ENCODE measurements at regions not wholly inside any gene's neighbourhood (a gene's known extent, or its start where the extent isn't known, plus 50 kb on each side); places are given as distances from the start of the nearest gene placed in this dataset.

DNA sequence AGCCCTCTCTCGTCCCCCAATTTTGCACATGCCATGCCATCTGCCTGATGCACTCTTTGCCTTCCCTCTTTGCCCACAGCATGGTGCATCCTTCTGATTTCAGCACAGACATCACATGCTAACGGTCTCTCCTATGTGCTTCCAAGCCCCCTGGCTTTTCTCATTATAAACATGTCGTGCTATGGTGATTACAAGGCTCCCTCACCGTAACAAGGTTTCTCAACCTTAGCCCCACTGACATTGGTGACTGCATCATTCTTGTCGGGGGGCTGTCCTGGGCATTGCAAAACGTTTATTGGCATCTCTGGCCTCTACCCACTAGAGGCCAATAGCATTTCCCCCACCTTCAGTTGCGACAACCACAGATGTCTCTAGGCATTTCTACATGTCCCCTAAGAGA lies 187.2 kb downstream of the TFAP2C start:
- no peaks in the 10 kb centered on the region for H3K36me3 ChIP-seq
- DNase-seq (ENCODE audit: extremely low spot score), result no peak
- no peak overlapping the region for H3K4me3 ChIP-seq
- no peak for TF ChIP-seq POLR2A (IDR thresholded peaks at IDR 0.05; ENCODE audit: low read depth)
- TF ChIP-seq EP300 (IDR thresholded peaks at IDR 0.05), result no peak
- WGBS, result 53% methylated on average over 6 of the region's 7 CpGs
- intact Hi-C loops (cut with DNase I), result no loop called here
- H3K27ac ChIP-seq (replicated peaks in 1 of 4), result no peak overlapping the region
- H3K4me1 ChIP-seq, result no peaks in the 10 kb centered on the region
- peaks cover 0 to 35% (median 0%) of the 10 kb centered on the region in 4 donors for H3K27me3 ChIP-seq
- no peaks in the 10 kb centered on the region for H3K9me3 ChIP-seq

DNA sequence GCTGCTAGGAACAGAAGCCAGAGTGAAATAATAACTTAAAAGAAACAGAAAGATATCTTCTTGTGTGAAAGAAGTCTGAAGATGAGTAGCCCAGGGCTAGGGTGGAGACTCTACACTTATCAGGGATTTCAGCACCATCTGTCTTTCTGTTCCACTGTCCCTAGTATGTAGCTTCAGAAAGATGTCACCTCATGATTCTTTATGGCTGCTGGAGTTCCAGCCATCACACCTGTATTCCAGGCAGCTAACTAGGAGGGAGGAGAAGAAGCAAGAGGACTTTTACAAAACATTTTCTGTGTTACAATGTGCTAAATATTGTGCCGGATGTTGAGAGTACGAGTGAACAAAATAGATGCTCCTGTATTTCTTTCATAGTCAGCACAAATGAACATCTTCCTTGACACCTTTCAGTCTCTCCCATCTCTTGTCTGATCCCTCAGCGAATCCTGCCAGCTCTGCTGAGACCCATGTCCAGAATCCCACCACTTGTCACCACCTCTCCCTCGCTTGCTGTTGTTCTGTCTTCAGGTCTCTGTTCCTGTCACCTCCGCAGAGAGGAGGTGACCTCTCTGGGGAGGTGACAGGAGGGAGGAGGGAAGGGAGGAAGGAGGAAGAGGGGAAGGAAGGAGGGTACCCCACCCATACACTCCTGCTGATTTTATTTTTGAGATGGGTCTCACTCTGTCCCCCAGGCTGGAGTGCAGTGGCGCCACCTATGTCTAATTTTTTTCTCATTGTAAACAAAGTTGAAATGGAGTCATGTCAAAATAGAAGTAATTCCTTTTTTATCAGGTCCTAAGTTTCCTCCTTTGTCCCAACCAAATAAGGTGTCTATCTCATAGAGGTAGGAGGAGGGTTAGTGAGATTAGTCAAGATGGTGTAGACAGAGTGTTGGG lies 188.9 kb downstream of the TFAP2C start:
- H3K36me3 ChIP-seq, result no peaks in the 10 kb centered on the region
- peaks cover 0 to 50% (median 0%) of the 10 kb centered on the region in 4 donors for H3K27me3 ChIP-seq
- H3K27ac ChIP-seq (replicated peaks in 1 of 4), result no peak overlapping the region
- intact Hi-C loops (cut with DNase I), result no loop called here
- 86% methylated on average over 6 of the region's 6 CpGs for WGBS
- H3K4me1 ChIP-seq, result no peaks in the 10 kb centered on the region
- TF ChIP-seq POLR2AphosphoS5 (IDR thresholded peaks at IDR 0.05), result no peak
- no peak for TF ChIP-seq POLR2A (IDR thresholded peaks at IDR 0.05; ENCODE audit: low read depth)
- TF ChIP-seq, protein P1, sequence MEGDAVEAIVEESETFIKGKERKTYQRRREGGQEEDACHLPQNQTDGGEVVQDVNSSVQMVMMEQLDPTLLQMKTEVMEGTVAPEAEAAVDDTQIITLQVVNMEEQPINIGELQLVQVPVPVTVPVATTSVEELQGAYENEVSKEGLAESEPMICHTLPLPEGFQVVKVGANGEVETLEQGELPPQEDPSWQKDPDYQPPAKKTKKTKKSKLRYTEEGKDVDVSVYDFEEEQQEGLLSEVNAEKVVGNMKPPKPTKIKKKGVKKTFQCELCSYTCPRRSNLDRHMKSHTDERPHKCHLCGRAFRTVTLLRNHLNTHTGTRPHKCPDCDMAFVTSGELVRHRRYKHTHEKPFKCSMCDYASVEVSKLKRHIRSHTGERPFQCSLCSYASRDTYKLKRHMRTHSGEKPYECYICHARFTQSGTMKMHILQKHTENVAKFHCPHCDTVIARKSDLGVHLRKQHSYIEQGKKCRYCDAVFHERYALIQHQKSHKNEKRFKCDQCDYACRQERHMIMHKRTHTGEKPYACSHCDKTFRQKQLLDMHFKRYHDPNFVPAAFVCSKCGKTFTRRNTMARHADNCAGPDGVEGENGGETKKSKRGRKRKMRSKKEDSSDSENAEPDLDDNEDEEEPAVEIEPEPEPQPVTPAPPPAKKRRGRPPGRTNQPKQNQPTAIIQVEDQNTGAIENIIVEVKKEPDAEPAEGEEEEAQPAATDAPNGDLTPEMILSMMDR (IDR thresholded peaks at IDR 0.05), result no peak
- TF ChIP-seq EP300 (IDR thresholded peaks at IDR 0.05), result no peak
- H3K9me3 ChIP-seq, result no peaks in the 10 kb centered on the region
- DNase-seq (ENCODE audit: extremely low spot score), result no peak
- H3K4me3 ChIP-seq, result no peak overlapping the region

DNA sequence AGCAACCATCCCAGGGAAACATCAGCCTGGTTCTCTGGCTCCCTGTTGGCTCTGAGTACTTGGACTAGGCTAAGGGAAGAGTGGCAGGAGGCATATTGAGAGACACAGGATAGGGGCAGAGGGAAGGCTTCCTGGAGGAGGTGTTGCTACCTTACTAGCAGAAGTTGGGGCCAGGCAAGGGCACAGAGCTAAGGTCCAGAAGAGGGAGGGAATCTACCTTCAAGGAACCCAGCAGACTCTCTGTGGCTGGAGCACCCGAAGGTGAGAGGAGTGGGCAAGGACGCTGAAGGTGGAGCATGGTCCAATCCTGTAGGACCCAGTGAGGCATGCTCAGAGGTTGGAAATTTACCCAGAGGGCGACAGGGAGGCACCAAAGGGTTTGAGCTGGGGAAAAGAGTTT lies 191.9 kb downstream of the TFAP2C start:
- intact Hi-C loops (cut with DNase I), result no loop called here
- H3K27me3 ChIP-seq, result peaks cover 0 to 66% (median 0%) of the 10 kb centered on the region in 4 donors
- H3K27ac ChIP-seq (replicated peaks in 1 of 4), result no peak overlapping the region
- TF ChIP-seq EP300 (IDR thresholded peaks at IDR 0.05) (no peak), POLR2AphosphoS5 (IDR thresholded peaks at IDR 0.05) (no peak), POLR2A (IDR thresholded peaks at IDR 0.05; ENCODE audit: low read depth) (no peak)
- 92% methylated on average over 3 of the region's 3 CpGs for WGBS
- no peak overlapping the region for H3K4me3 ChIP-seq
- H3K36me3 ChIP-seq, result no peaks in the 10 kb centered on the region
- no peak for DNase-seq (ENCODE audit: extremely low spot score)
- H3K4me1 ChIP-seq, result no peaks in the 10 kb centered on the region
- no peaks in the 10 kb centered on the region for H3K9me3 ChIP-seq

DNA sequence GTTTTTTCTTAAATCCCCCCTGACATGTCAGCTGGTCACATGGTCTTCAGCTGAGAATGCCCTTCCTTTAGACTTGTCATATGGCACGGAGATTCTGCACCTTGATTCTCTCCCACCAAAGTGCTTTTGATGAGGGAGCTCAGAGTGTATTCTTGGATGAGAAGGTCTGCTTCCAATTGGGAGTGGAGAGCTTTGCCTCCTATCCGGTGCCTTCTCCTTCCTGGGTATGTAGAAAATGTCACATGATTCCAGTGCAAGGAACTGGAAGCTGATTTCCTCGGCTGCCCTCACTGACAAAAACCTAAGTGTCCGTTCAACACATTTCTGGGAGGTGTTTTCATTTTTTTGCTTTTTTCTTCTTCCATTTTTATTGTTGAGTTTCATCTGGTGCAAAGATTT lies 197.2 kb downstream of the TFAP2C start:
- peak overlapping the region in 3 of 4 donors; percentile 11 to 67 (median 36) for H3K27ac ChIP-seq (replicated peaks in 1 of 4)
- TF ChIP-seq, protein P1 (IDR thresholded peaks at IDR 0.05), result no peak
- TF ChIP-seq POLR2A (IDR thresholded peaks at IDR 0.05; ENCODE audit: low read depth), result no peak
- no peak for TF ChIP-seq EP300 (IDR thresholded peaks at IDR 0.05)
- no peak for TF ChIP-seq POLR2AphosphoS5 (IDR thresholded peaks at IDR 0.05)
- H3K4me3 ChIP-seq, result no peak overlapping the region
- H3K36me3 ChIP-seq, result no peaks in the 10 kb centered on the region
- DNase-seq (ENCODE audit: extremely low spot score), result no peak
- H3K9me3 ChIP-seq, result no peaks in the 10 kb centered on the region
- intact Hi-C loops (cut with DNase I), result no loop called here
- H3K4me1 ChIP-seq, result peaks cover 0 to 14% (median 9%) of the 10 kb centered on the region in 4 donors
- peaks cover 0 to 88% (median 0%) of the 10 kb centered on the region in 4 donors for H3K27me3 ChIP-seq
- WGBS, result 68% methylated on average over 4 of the region's 4 CpGs

DNA sequence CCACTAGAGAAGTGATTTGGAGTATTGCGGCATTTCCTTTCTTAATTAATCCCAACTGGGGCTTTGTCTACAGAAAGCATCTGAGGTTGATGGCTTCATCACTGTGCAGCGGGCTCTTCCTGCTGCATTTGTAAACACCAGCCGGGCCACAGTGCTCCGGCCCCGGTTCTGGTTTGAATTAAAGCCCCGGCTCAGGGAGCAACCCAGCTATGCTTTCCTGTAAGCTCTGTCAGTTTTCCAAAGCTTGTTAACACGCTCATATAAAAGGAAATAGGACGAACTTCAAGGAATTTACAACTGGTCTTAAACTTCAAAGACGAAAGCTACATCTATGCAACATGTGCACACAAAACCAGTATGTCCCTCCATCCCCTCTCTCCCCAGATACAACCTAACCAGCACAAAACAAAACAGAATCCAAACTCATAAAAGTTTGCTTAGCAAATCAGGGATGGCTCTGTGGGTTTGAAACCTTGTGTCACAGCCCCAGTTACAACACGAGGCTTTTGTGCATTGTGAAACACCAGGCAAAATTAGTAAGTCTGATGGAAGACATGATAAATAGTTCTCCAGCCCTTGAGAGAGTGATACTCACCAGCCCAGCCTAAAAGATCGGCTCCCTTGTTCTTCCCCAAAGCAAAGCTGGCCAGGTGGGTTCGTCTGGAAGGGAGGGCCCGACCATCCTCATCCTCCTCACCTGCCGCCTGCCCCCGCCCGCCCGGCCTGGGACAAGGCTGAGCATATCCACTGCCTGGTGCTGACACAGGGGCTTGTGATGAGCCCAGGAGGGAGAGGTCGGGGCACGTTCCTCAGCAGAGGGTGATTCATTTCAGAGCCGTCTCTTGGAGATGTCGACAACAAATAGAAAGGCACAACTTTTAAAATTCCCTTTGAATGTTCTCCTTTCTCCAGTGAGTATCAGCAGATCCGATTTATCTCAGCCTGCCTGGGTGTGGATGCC lies 197.9 kb downstream of the TFAP2C start:
- Histone ChIP-seq H3K36me3 (no peaks in the 10 kb centered on the region), H3K4me3 (no peak overlapping the region), H3K4me1 (peaks cover 0 to 14% (median 9%) of the 10 kb centered on the region in 4 donors), H3K9me3 (no peaks in the 10 kb centered on the region), H3K27me3 (peaks cover 0 to 88% (median 0%) of the 10 kb centered on the region in 4 donors), H3K27ac (replicated peaks in 1 of 4) (peak overlapping the region; percentile 11 to 67 (median 38))
- no peak for DNase-seq (ENCODE audit: extremely low spot score)
- TF ChIP-seq, protein P1 (IDR thresholded peaks at IDR 0.05), result no peak
- TF ChIP-seq POLR2AphosphoS5 (IDR thresholded peaks at IDR 0.05), result peak; percentile 9 to 13
- intact Hi-C loops (cut with DNase I), result no loop called here
- WGBS, result 46% methylated on average over 21 of the region's 22 CpGs

All from esophagus muscularis mucosa (tissue), 4 donors.